WERI-Rb-1 (cell line): ENCODE measurements at regions not wholly inside any gene's neighbourhood (a gene's known extent, or its start where the extent isn't known, plus 50 kb on each side); places are given as distances from the start of the nearest gene placed in this dataset.
"Not testable (repeated sequence)": the region's sequence is repeated elsewhere in the genome, so short reads cannot be mapped to it uniquely, and the experiment has no call there.

Experiments
- DNase-seq: peaks from one replicate; pipeline ENCODE4 v3.0.0-alpha.2; 2020
- H3K27ac ChIP-seq: fragments of 250-450 bp; sonication (Bioruptor Pico); 2 replicates; pipeline ENCODE4 v1.5.1; 2020; ENCODE audit warnings: mild to moderate bottlenecking, moderate library complexity
- H3K27me3 ChIP-seq: fragments of 250-450 bp; sonication (Bioruptor Pico); 2 replicates; pipeline ENCODE4 v1.5.1; 2021; ENCODE audit warnings: mild to moderate bottlenecking, low read depth, moderate library complexity; ENCODE audit not compliant: insufficient read depth, severe bottlenecking
- H3K36me3 ChIP-seq: fragments of 250-450 bp; sonication (Bioruptor Pico); 2 replicates; pipeline ENCODE4 v1.5.1; 2020; ENCODE audit warnings: mild to moderate bottlenecking, moderate library complexity
- H3K4me3 ChIP-seq: 2 replicates; pipeline ENCODE4 v1.5.1; 2011; ENCODE audit warnings: low read depth, mild to moderate bottlenecking, control low read depth, low read length
- H3K9me3 ChIP-seq: fragments of 250-450 bp; sonication (Bioruptor Pico); 2 replicates; pipeline ENCODE4 v1.5.1; 2021; ENCODE audit warnings: mild to moderate bottlenecking, moderate library complexity; ENCODE audit not compliant: severe bottlenecking
- TF ChIP-seq, protein P1 (sequence below): IDR thresholded peaks from 2 replicates; pipeline ENCODE4 v1.5.1; 2011; ENCODE audit warnings: low read depth, mild to moderate bottlenecking, control low read depth, inconsistent platforms, low read length

DNA sequence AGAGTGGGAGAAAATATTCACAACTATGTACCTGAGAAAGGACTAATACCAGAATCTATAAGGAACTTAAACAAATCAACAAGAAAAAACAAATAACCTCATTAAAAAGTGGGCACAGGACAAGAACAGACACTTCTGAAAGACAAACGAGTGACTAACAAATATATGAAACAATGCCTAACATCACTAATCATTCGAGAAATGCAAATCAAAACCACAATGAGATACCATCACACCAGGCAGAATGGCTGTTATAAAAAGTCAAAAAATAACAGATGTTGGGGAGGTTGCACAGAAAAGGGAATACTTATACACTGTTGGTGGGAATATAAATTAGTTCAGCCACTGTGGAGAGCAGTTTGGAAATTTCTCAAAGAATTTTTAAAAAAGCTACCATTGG is 83.5 kb upstream of the WSCD1 start:
- DNase-seq, result no peak
- Histone ChIP-seq H3K4me3 (no peak overlapping the region), H3K36me3 (no peaks in the 10 kb centered on the region)

DNA sequence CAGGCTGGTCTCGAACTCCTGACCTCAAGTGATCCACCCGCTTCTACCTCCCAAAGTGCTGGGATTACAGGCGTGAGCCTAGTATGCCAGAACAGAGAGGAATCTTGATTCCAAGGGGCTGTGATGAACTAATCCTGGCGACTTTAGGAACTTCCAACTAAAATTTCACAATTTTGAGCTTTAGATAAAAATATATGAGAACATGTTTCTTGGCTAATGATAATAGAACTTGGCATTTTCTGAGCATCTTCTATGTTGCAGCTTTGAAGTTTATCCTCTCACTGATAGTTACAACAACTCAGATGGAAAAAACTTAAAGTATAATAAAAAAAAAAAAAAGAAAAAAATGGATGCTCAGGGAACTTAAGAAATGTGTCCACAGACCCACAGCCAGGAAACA is 69.8 kb upstream of the WSCD1 start:
- no peak overlapping the region for H3K4me3 ChIP-seq
- H3K27me3 ChIP-seq, result no peaks in the 10 kb centered on the region
- TF ChIP-seq, protein P1, sequence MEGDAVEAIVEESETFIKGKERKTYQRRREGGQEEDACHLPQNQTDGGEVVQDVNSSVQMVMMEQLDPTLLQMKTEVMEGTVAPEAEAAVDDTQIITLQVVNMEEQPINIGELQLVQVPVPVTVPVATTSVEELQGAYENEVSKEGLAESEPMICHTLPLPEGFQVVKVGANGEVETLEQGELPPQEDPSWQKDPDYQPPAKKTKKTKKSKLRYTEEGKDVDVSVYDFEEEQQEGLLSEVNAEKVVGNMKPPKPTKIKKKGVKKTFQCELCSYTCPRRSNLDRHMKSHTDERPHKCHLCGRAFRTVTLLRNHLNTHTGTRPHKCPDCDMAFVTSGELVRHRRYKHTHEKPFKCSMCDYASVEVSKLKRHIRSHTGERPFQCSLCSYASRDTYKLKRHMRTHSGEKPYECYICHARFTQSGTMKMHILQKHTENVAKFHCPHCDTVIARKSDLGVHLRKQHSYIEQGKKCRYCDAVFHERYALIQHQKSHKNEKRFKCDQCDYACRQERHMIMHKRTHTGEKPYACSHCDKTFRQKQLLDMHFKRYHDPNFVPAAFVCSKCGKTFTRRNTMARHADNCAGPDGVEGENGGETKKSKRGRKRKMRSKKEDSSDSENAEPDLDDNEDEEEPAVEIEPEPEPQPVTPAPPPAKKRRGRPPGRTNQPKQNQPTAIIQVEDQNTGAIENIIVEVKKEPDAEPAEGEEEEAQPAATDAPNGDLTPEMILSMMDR, result no peak
- H3K36me3 ChIP-seq, result no peaks in the 10 kb centered on the region
- no peak for DNase-seq
- no peaks in the 10 kb centered on the region for H3K9me3 ChIP-seq
- no peak overlapping the region for H3K27ac ChIP-seq

More for the DNA sequence above, 83.5 kb upstream of the WSCD1 start:
- TF ChIP-seq, protein P1, result no peak
- Histone ChIP-seq H3K27me3 (no peaks in the 10 kb centered on the region), H3K27ac (no peak overlapping the region), H3K9me3 (peaks cover 4% of the 10 kb centered on the region)

DNA sequence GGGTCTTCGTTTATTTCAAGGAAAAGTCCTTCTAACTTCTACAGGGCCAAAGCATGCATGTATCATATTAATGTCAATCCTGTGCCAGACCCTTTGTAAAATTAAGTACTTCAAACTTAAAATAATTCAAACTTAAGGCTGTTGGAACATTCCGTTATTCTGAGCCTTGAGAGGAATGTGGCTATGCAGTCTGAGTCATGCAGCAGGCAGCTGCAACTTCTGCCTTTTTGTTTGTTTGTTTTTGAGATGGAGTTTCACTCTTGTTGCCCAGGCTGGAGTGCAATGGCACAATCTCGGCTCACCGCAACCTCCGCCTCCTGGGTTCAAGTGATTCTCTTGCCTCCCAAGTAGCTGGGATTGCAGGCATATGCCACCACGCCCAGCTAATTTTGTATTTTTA is 67.0 kb upstream of the WSCD1 start:
- H3K27me3 ChIP-seq, H3K4me3 ChIP-seq, H3K27ac ChIP-seq, H3K36me3 ChIP-seq, DNase-seq, H3K9me3 ChIP-seq: not testable (repeated sequence)

DNA sequence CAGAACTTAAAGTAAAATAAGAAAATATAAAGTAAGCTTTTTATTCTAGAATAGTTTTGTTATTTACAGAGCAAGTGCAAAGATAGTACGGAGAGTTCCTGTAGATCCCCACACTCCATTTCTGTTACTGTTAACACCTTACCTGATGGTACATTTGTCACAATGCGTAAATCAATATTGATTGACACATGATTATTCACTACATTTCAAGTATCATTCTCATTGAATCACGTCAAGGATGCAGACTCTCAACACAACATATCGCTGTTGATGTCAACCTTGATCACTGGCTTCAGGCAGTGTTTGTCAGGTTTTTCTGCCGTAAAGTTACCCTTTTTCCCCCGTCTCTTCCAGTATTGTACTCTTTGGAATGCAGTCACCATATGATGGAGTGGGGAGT is 64.2 kb upstream of the WSCD1 start:
- Histone ChIP-seq H3K27me3 (no peaks in the 10 kb centered on the region), H3K36me3 (no peaks in the 10 kb centered on the region), H3K9me3 (no peaks in the 10 kb centered on the region), H3K4me3 (no peak overlapping the region), H3K27ac (no peak overlapping the region)
- DNase-seq, result no peak
- TF ChIP-seq, protein P1, result no peak

DNA sequence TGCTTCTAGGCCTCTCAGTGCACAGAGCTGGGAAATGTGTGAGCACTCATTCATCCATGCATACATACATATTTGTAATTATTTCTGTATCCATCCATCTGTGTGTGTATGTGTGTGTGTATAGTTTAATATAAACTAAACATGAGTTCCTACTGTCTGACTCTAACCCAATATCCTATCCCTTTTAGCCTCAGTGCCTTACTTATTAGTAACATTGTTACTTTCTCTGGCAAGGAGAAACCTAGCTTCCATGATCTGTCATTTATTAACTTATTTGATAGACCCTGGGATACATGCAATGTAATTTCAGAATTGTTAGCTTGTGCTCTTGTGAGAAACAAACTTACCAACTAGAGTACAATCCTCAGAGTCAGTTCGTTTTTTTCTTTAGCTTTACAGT is 59.0 kb upstream of the WSCD1 start:
- Histone ChIP-seq H3K27me3 (no peaks in the 10 kb centered on the region), H3K4me3 (no peak overlapping the region), H3K36me3 (no peaks in the 10 kb centered on the region), H3K9me3 (no peaks in the 10 kb centered on the region), H3K27ac (no peak overlapping the region)
- DNase-seq, result no peak
- TF ChIP-seq, protein P1, result no peak

DNA sequence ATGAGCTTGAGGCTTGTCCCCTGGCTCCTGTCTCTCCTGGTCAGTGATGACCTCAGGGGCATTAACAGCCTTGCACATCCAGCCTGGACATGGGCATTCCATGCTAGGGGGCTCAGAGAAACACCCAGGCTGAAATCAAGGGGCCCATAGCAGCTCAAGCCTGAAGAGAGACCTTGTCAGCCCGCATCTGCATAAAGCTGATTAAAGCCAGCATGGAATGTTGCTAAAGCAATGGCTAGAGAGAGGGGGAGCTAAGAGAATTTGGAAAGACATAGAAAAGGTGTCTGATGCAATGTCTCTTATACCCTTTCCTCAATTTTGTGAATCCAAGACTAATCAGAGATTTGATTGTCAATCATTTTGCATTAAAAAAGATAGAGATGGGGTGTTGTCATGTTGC is 51.4 kb upstream of the WSCD1 start:
- Histone ChIP-seq H3K27me3 (no peaks in the 10 kb centered on the region), H3K27ac (no peak overlapping the region), H3K9me3 (no peaks in the 10 kb centered on the region), H3K4me3 (no peak overlapping the region), H3K36me3 (no peaks in the 10 kb centered on the region)
- TF ChIP-seq, protein P1, result no peak
- DNase-seq, result no peak
